Thymus (tissue), 11 donors: ENCODE measurements at regions not wholly inside any gene's neighbourhood (a gene's known extent, or its start where the extent isn't known, plus 50 kb on each side); places are given as distances from the start of the nearest gene placed in this dataset.
A peak's percentile ranks its signal among the peaks of the same experiment; 100 is the strongest.
"Not testable (repeated sequence)": the region's sequence is repeated elsewhere in the genome, so short reads cannot be mapped to it uniquely, and the experiment has no call there.

Experiments used
- DNase-seq, 9 donors: peaks; one replicate each; pipeline ENCODE4 v3.0.0-alpha.2; 2013; ENCODE audit warnings: low spot score in 9 of 9, low read depth in 6 of 9, missing footprints in 1 of 9
- H3K27ac ChIP-seq, 2 donors: one replicate each; pipeline ENCODE4 v1.5.1; 2013; ENCODE audit warnings: control low read depth in 1 of 2, low read depth in 1 of 2, low read length in 1 of 2, mild to moderate bottlenecking in 1 of 2, moderate library complexity in 1 of 2
- H3K27me3 ChIP-seq, 2 donors: one replicate each; pipeline ENCODE4 v1.5.1; 2013; ENCODE audit warnings: low read length in 1 of 2; ENCODE audit not compliant: control insufficient read depth in 2 of 2, insufficient read depth in 1 of 2
- H3K36me3 ChIP-seq, 2 donors: one replicate each; pipeline ENCODE4 v1.5.1; 2013; ENCODE audit warnings: low read length in 1 of 2, mild to moderate bottlenecking in 1 of 2, moderate library complexity in 1 of 2; ENCODE audit not compliant: control insufficient read depth in 2 of 2, insufficient read depth in 2 of 2
- H3K4me1 ChIP-seq, 2 donors: one replicate each; pipeline ENCODE4 v1.5.1; 2013; ENCODE audit warnings: low read length in 2 of 2; ENCODE audit not compliant: control insufficient read depth in 2 of 2, insufficient read depth in 2 of 2
- H3K4me3 ChIP-seq, 2 donors: one replicate each; pipeline ENCODE4 v1.5.1; 2013; ENCODE audit warnings: low read length in 2 of 2, control low read depth in 1 of 2, mild to moderate bottlenecking in 1 of 2
- H3K9me3 ChIP-seq, 2 donors: one replicate each; pipeline ENCODE4 v1.5.1; 2013; ENCODE audit warnings: low read length in 1 of 2, mild to moderate bottlenecking in 1 of 2; ENCODE audit not compliant: control insufficient read depth in 2 of 2, insufficient read depth in 1 of 2
- WGBS: extraction: QIAGEN DNeasy Blood & Tissue Kit; methylation state at CpG from one replicate; pipeline ENCODE4 v1.1.7; 2013; 5-methylcytosine and 5-hydroxymethylcytosine counted together
- donor health status: healthy.

GRCh38 chr2:150063931-150064548 lies 423.4 kb downstream of the RND3 start:
- H3K9me3 ChIP-seq, result no peaks in the 10 kb centered on the region
- H3K27me3 ChIP-seq, result no peaks in the 10 kb centered on the region
- WGBS, result 90% methylated on average over 6 of the region's 6 CpGs
- no peak for DNase-seq
- H3K36me3 ChIP-seq, result no peaks in the 10 kb centered on the region
- H3K27ac ChIP-seq, result no peak overlapping the region
- H3K4me3 ChIP-seq, result no peak overlapping the region
- H3K4me1 ChIP-seq, result peaks cover 0 to 3% of the 10 kb centered on the region in 2 donors

GRCh38 chr2:150063432-150063889 lies 424.0 kb downstream of the RND3 start:
- DNase-seq, result no peak
- H3K27ac ChIP-seq, result peak overlapping the region in 1 of 2 donors; percentile 11
- no peak overlapping the region for H3K4me3 ChIP-seq
- WGBS, result 95% methylated on average over 2 of the region's 2 CpGs
- peaks cover 0 to 3% of the 10 kb centered on the region in 2 donors for H3K4me1 ChIP-seq
- H3K9me3 ChIP-seq, result no peaks in the 10 kb centered on the region
- no peaks in the 10 kb centered on the region for H3K27me3 ChIP-seq
- no peaks in the 10 kb centered on the region for H3K36me3 ChIP-seq

GRCh38 chr2:150062416-150062815 lies 425.1 kb downstream of the RND3 start:
- peak in 1 of 9 donors; percentile 1 for DNase-seq
- peaks cover 0 to 3% of the 10 kb centered on the region in 2 donors for H3K4me1 ChIP-seq
- 85% methylated on average over 3 of the region's 3 CpGs for WGBS
- H3K27me3 ChIP-seq, result no peaks in the 10 kb centered on the region
- H3K27ac ChIP-seq, result peak overlapping the region in 1 of 2 donors; percentile 68
- no peaks in the 10 kb centered on the region for H3K9me3 ChIP-seq
- H3K4me3 ChIP-seq, result no peak overlapping the region
- no peaks in the 10 kb centered on the region for H3K36me3 ChIP-seq

- Histone ChIP-seq H3K27me3 (no peaks in the 10 kb centered on the region), H3K36me3 (no peaks in the 10 kb centered on the region), H3K9me3 (no peaks in the 10 kb centered on the region), H3K4me1 (peaks cover 0 to 3% of the 10 kb centered on the region in 2 donors), H3K27ac (no peak overlapping the region), H3K4me3 (no peak overlapping the region)
- DNase-seq, result no peak
- WGBS, result 55% methylated on average over 1 of the region's 1 CpG
Observed at GRCh38 chr2:150060341-150060740, 427.1 kb downstream of the RND3 start.

GRCh38 chr2:150059676-150060075 lies 427.8 kb downstream of the RND3 start:
- not testable (repeated sequence) for H3K27ac ChIP-seq, H3K4me3 ChIP-seq, H3K36me3 ChIP-seq, DNase-seq, H3K9me3 ChIP-seq, H3K27me3 ChIP-seq, H3K4me1 ChIP-seq
- 94% methylated on average over 2 of the region's 2 CpGs for WGBS

- Histone ChIP-seq H3K4me3 (no peak overlapping the region), H3K4me1 (no peaks in the 10 kb centered on the region), H3K27ac (no peak overlapping the region), H3K9me3 (no peaks in the 10 kb centered on the region), H3K27me3 (no peaks in the 10 kb centered on the region), H3K36me3 (no peaks in the 10 kb centered on the region)
- no peak for DNase-seq
- WGBS, result 93% methylated on average over 3 of the region's 3 CpGs
Observed at GRCh38 chr2:150052457-150052856, 435.0 kb downstream of the RND3 start.

GRCh38 chr2:150051004-150051403 lies 436.5 kb downstream of the RND3 start:
- no peak for DNase-seq
- Histone ChIP-seq H3K9me3 (no peaks in the 10 kb centered on the region), H3K4me3 (no peak overlapping the region), H3K36me3 (no peaks in the 10 kb centered on the region), H3K27ac (no peak overlapping the region), H3K4me1 (no peaks in the 10 kb centered on the region), H3K27me3 (no peaks in the 10 kb centered on the region)

GRCh38 chr2:150050036-150050435 lies 437.4 kb downstream of the RND3 start:
- H3K9me3 ChIP-seq, result no peaks in the 10 kb centered on the region
- DNase-seq, result no peak
- H3K4me1 ChIP-seq, result no peaks in the 10 kb centered on the region
- WGBS, result 91% methylated on average over 5 of the region's 5 CpGs
- no peak overlapping the region for H3K27ac ChIP-seq
- H3K4me3 ChIP-seq, result no peak overlapping the region
- H3K36me3 ChIP-seq, result no peaks in the 10 kb centered on the region
- no peaks in the 10 kb centered on the region for H3K27me3 ChIP-seq

GRCh38 chr2:150047620-150048222 lies 439.7 kb downstream of the RND3 start:
- 92% methylated on average over 2 of the region's 2 CpGs for WGBS
- no peaks in the 10 kb centered on the region for H3K4me1 ChIP-seq
- H3K4me3 ChIP-seq, result no peak overlapping the region
- H3K9me3 ChIP-seq, result no peaks in the 10 kb centered on the region
- H3K27ac ChIP-seq, result no peak overlapping the region
- no peaks in the 10 kb centered on the region for H3K27me3 ChIP-seq
- no peak for DNase-seq
- no peaks in the 10 kb centered on the region for H3K36me3 ChIP-seq
